ENCODE measurements at regions not wholly inside any gene's neighbourhood (a gene's known extent, or its start where the extent isn't known, plus 50 kb on each side); places are given as distances from the start of the nearest gene placed in this dataset.

GRCh38 chr7:13159467-13160184, 472.2 kb downstream of the ARL4A start:
- no peak for DNase-seq

GRCh38 chr7:13161125-13161524, 473.7 kb downstream of the ARL4A start:
- DNase-seq = no peak

GRCh38 chr7:13165854-13166253, 478.4 kb downstream of the ARL4A start:
- DNase-seq = no peak

- DNase-seq = no peak
Observed at GRCh38 chr7:13166801-13167200, 479.4 kb downstream of the ARL4A start.

GRCh38 chr7:13169356-13169755, 481.9 kb downstream of the ARL4A start:
- no peak for DNase-seq

- DNase-seq = no peak
Observed at GRCh38 chr7:13174991-13175390, 487.6 kb downstream of the ARL4A start.

- DNase-seq = no peak
Observed at GRCh38 chr7:13179011-13179582, 491.7 kb downstream of the ARL4A start.

GRCh38 chr7:13179775-13180523, 492.5 kb downstream of the ARL4A start:
- no peak for DNase-seq

- peak; percentile 70 for DNase-seq
Observed at GRCh38 chr7:13181216-13181615, 493.8 kb downstream of the ARL4A start.

GRCh38 chr7:13185139-13185538, 497.7 kb downstream of the ARL4A start:
- no peak for DNase-seq

GRCh38 chr7:13188236-13188805, 500.9 kb downstream of the ARL4A start:
- no peak for DNase-seq

- DNase-seq = no peak
Observed at GRCh38 chr7:13188922-13189321, 501.5 kb downstream of the ARL4A start.

GRCh38 chr7:13189668-13190067, 502.2 kb downstream of the ARL4A start:
- no peak for DNase-seq

- DNase-seq = no peak
Observed at GRCh38 chr7:13197501-13197900, 510.1 kb downstream of the ARL4A start.

- no peak for DNase-seq
Observed at GRCh38 chr7:13198036-13198435, 510.6 kb downstream of the ARL4A start.

GRCh38 chr7:13198727-13199126, 511.3 kb downstream of the ARL4A start:
- no peak for DNase-seq

- no peak for DNase-seq
Observed at GRCh38 chr7:13201628-13202027, 514.2 kb downstream of the ARL4A start.

GRCh38 chr7:13217768-13218167, 530.3 kb downstream of the ARL4A start:
- DNase-seq = no peak

GRCh38 chr7:13225068-13225467, 537.6 kb downstream of the ARL4A start:
- no peak for DNase-seq

- no peak for DNase-seq
Observed at GRCh38 chr7:13226385-13226784, 539.0 kb downstream of the ARL4A start.

GRCh38 chr7:13231216-13231615, 543.8 kb downstream of the ARL4A start:
- DNase-seq = no peak

GRCh38 chr7:13235436-13235835, 548.0 kb downstream of the ARL4A start:
- DNase-seq = no peak

GRCh38 chr7:13236026-13236425, 548.6 kb downstream of the ARL4A start:
- no peak for DNase-seq

- no peak for DNase-seq
Observed at GRCh38 chr7:13240349-13240748, 552.9 kb downstream of the ARL4A start.

Data from NCI-H1436 (cell line).